ENCODE measurements at regions not wholly inside any gene's neighbourhood (a gene's known extent, or its start where the extent isn't known, plus 50 kb on each side); places are given as distances from the start of the nearest gene placed in this dataset.

DNA sequence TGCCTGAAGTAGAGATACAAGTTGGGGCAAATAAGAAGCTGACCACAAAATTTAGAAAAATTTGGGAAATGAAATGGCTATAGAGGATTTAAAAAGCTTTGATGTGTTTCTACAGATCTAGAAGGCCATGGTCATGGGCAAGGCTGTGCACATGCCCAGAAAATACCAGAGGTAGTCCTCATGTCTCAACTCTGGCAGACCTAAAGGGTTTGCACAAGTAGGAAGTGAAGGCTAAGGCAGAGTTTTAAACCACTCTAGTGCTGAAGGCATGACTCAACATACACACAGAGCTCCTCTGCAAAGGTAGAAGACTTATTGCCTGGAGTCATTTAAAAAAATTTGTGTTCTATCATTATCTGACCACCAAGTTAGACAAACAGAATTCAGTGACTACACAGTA, 364.6 kb downstream of the CCSER2 start:
- DNase-seq: no peak
- Mint-ChIP-seq H3K27ac (no peak overlapping the region), H3K27me3 (peaks cover 0 to 3% of the 10 kb centered on the region in 2 donors), H3K36me3 (no peaks in the 10 kb centered on the region), H3K4me3 (no peak overlapping the region), H3K4me1 (no peaks in the 10 kb centered on the region), H3K9me3 (peaks cover 4 to 10% (median 10%) of the 10 kb centered on the region in 3 donors)
- Histone ChIP-seq H3K36me3 (ENCODE audit: control insufficient read depth in 2 of 2, extremely low read depth in 1 of 2, insufficient read depth in 1 of 2, low read length in 1 of 2) (no peaks in the 10 kb centered on the region), H3K27ac (ENCODE audit: low read length) (no peak overlapping the region), H3K9me3 (no peaks in the 10 kb centered on the region), H3K4me1 (ENCODE audit: control insufficient read depth in 1 of 2, extremely low read depth in 1 of 2, insufficient read depth in 2 of 2, low read length in 2 of 2) (no peaks in the 10 kb centered on the region), H3K4me3 (ENCODE audit: control insufficient read depth in 1 of 2, extremely low read depth in 1 of 2, low read length in 1 of 2) (no peak overlapping the region), H3K27me3 (replicated peaks in 1 of 2; ENCODE audit: control insufficient read depth in 2 of 2, extremely low read depth in 1 of 2, insufficient read depth in 2 of 2, low read length in 1 of 2) (peaks cover 0 to 6% of the 10 kb centered on the region in 2 experiments)
- no peak for ATAC-seq (replicated peaks in 1 of 4)
- CTCF ChIA-PET: no interaction called here
- POLR2A ChIA-PET: interaction anchor here (0.6 kb wide), 2 partner anchors 28 to 72 kb away, joined by 3 to 5 read pairs; no protein-coding TSS in a partner anchor

DNA sequence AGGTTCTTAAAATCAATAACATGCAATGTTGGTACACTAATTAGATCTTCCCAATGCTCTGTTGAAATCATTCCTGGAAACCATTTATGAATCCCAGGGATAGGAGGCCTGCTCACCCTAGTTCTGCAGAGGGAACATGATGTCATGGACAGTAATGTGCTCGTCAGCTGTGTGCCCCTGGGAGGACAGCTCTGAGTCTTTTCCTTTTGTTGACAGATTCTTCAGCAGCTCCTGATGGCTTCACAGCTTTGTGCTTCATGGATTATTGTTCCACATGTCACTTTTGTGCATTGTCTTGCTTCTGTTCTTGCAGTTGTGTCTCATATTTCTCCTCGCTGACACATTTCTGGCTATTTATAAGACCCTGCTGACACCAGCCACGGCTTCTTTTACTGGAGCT, 367.5 kb downstream of the CCSER2 start:
- Histone ChIP-seq H3K4me3 (ENCODE audit: control insufficient read depth in 1 of 2, extremely low read depth in 1 of 2, low read length in 1 of 2) (no peak overlapping the region), H3K27ac (ENCODE audit: low read length) (no peak overlapping the region), H3K27me3 (replicated peaks in 1 of 2; ENCODE audit: control insufficient read depth in 2 of 2, extremely low read depth in 1 of 2, insufficient read depth in 2 of 2, low read length in 1 of 2) (peaks cover 0 to 6% of the 10 kb centered on the region in 2 experiments), H3K4me1 (ENCODE audit: control insufficient read depth in 1 of 2, extremely low read depth in 1 of 2, insufficient read depth in 2 of 2, low read length in 2 of 2) (no peaks in the 10 kb centered on the region), H3K36me3 (ENCODE audit: control insufficient read depth in 2 of 2, extremely low read depth in 1 of 2, insufficient read depth in 1 of 2, low read length in 1 of 2) (no peaks in the 10 kb centered on the region), H3K9me3 (no peaks in the 10 kb centered on the region)
- WGBS (ENCODE audit: insufficient coverage): 69% methylated on average over 3 of the region's 3 CpGs
- H3K27me3 Mint-ChIP-seq: peaks cover 2 to 3% of the 10 kb centered on the region in 2 donors
- H3K36me3 Mint-ChIP-seq: no peaks in the 10 kb centered on the region
- H3K9me3 Mint-ChIP-seq: peaks cover 4 to 10% (median 10%) of the 10 kb centered on the region in 3 donors
- POLR2A ChIA-PET: no interaction called here
- H3K4me3 Mint-ChIP-seq: no peak overlapping the region
- H3K4me1 Mint-ChIP-seq: no peaks in the 10 kb centered on the region
- H3K27ac Mint-ChIP-seq: no peak overlapping the region
- CTCF ChIA-PET: no interaction called here
- DNase-seq: no peak
- no peak for ATAC-seq (replicated peaks in 1 of 4)

DNA sequence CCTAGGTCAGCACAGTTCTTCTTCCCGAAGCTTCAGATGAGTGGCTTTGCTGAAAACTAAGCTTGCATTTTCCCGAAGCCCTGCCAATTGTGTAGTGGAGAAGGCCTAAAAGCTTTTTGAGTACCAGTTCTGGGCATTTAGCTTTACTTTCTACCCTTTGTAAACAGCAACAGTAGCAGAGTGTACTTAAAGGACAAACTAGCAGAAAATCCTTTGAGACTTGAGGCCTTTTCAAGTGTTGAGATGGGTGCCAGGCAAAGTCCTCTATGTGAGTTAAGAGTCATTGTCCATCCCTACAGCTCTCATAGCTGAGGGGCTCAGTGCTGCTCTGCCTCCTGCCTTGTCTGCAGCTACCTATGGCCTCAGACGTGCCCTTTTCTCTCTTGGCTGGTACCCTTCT, 368.2 kb downstream of the CCSER2 start:
- WGBS (ENCODE audit: insufficient coverage): 83% methylated on average over 3 of the region's 3 CpGs
- Mint-ChIP-seq H3K27me3 (peaks cover 3 to 10% of the 10 kb centered on the region in 2 donors), H3K4me3 (no peak overlapping the region), H3K36me3 (no peaks in the 10 kb centered on the region), H3K9me3 (peaks cover 4 to 10% (median 10%) of the 10 kb centered on the region in 3 donors), H3K4me1 (no peaks in the 10 kb centered on the region), H3K27ac (no peak overlapping the region)
- no peaks in the 10 kb centered on the region for H3K36me3 ChIP-seq (ENCODE audit: control insufficient read depth in 2 of 2, extremely low read depth in 1 of 2, insufficient read depth in 1 of 2, low read length in 1 of 2)
- POLR2A ChIA-PET: no interaction called here
- DNase-seq (no peak), ATAC-seq (replicated peaks in 1 of 4) (no peak)
- H3K4me3 ChIP-seq (ENCODE audit: control insufficient read depth in 1 of 2, extremely low read depth in 1 of 2, low read length in 1 of 2): no peak overlapping the region
- no peaks in the 10 kb centered on the region for H3K4me1 ChIP-seq (ENCODE audit: control insufficient read depth in 1 of 2, extremely low read depth in 1 of 2, insufficient read depth in 2 of 2, low read length in 2 of 2)
- H3K9me3 ChIP-seq: no peaks in the 10 kb centered on the region
- peaks cover 0 to 10% of the 10 kb centered on the region in 2 experiments for H3K27me3 ChIP-seq (replicated peaks in 1 of 2; ENCODE audit: control insufficient read depth in 2 of 2, extremely low read depth in 1 of 2, insufficient read depth in 2 of 2, low read length in 1 of 2)
- H3K27ac ChIP-seq (ENCODE audit: low read length): no peak overlapping the region
- CTCF ChIA-PET: no interaction called here

DNA sequence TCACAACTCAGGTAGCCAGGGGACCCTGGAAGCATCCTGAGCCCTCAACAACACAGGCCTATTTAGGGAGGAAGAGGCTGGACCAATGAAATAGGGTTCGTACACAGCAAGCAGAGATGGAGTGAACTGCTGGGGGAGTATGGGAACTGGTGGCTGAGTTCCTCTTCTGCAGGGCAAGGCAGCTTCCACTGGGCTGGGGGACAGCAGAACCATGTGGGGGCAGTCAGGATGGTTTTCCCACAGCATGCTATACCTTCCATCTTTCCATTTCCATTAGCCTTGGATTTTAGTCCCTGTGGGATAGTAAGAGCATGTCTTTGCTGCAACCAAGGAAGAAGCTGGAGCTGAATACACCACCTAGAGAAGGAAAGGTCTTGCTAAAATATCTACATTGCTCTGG, 370.6 kb downstream of the CCSER2 start:
- WGBS (ENCODE audit: insufficient coverage): 83% methylated on average over 1 of the region's 1 CpG
- H3K4me1 ChIP-seq (ENCODE audit: control insufficient read depth in 1 of 2, extremely low read depth in 1 of 2, insufficient read depth in 2 of 2, low read length in 2 of 2): no peaks in the 10 kb centered on the region
- no peaks in the 10 kb centered on the region for H3K36me3 Mint-ChIP-seq

DNA sequence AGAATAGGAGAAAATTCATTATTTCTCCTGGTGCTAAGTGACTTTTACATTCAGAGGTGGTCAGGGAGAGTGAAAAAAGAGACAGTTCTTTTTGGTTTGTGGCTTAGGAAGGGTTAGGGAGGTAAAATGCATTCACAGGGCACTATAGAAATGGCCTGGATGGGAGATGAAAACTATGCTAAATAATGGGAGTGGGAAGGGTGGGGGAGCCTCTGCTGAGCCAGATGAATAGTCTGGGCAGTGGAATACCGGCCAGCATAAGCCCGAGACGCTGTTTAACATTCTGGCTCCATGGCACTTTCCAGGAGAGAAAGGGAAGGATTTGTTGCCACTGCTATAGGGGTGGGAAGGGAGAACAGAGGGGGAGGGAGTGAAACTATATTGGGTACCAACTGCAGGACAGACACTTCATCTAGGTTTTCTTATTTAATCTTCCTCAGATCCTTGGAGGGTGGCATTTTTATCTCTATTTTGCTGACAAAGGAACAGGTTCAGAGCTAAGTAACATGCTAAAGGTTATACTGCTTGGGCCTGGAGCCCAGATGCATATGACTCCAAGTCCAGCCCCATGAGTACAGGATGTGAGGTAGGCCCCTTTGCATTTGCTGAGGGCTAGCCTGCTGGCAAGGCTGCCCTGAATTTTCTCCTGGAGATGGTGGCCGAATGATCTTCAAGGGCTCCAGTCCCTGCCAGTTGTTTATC, 372.4 kb downstream of the CCSER2 start:
- peaks cover 0 to 16% of the 10 kb centered on the region in 2 experiments for H3K27me3 ChIP-seq (replicated peaks in 1 of 2; ENCODE audit: control insufficient read depth in 2 of 2, extremely low read depth in 1 of 2, insufficient read depth in 2 of 2, low read length in 1 of 2)
- Mint-ChIP-seq H3K36me3 (no peaks in the 10 kb centered on the region), H3K27me3 (peaks cover 3 to 11% of the 10 kb centered on the region in 2 donors), H3K4me1 (no peaks in the 10 kb centered on the region), H3K27ac (no peak overlapping the region), H3K4me3 (no peak overlapping the region), H3K9me3 (no peaks in the 10 kb centered on the region)
- ChIA-PET CTCF (no interaction called here), POLR2A (no interaction called here)
- H3K27ac ChIP-seq (ENCODE audit: low read length): no peak overlapping the region
- 65% methylated on average over 3 of the region's 4 CpGs for WGBS (ENCODE audit: insufficient coverage)
- no peak for DNase-seq
- ATAC-seq (replicated peaks in 1 of 4): no peak
- no peak overlapping the region for H3K4me3 ChIP-seq (ENCODE audit: control insufficient read depth in 1 of 2, extremely low read depth in 1 of 2, low read length in 1 of 2)
- H3K4me1 ChIP-seq (ENCODE audit: control insufficient read depth in 1 of 2, extremely low read depth in 1 of 2, insufficient read depth in 2 of 2, low read length in 2 of 2): no peaks in the 10 kb centered on the region
- H3K9me3 ChIP-seq: no peaks in the 10 kb centered on the region
- H3K36me3 ChIP-seq (ENCODE audit: control insufficient read depth in 2 of 2, extremely low read depth in 1 of 2, insufficient read depth in 1 of 2, low read length in 1 of 2): no peaks in the 10 kb centered on the region

More for the DNA sequence above, 370.6 kb downstream of the CCSER2 start:
- H3K4me1 Mint-ChIP-seq: no peaks in the 10 kb centered on the region
- Histone ChIP-seq H3K9me3 (no peaks in the 10 kb centered on the region), H3K27me3 (replicated peaks in 1 of 2; ENCODE audit: control insufficient read depth in 2 of 2, extremely low read depth in 1 of 2, insufficient read depth in 2 of 2, low read length in 1 of 2) (peaks cover 0 to 16% of the 10 kb centered on the region in 2 experiments), H3K36me3 (ENCODE audit: control insufficient read depth in 2 of 2, extremely low read depth in 1 of 2, insufficient read depth in 1 of 2, low read length in 1 of 2) (no peaks in the 10 kb centered on the region), H3K27ac (ENCODE audit: low read length) (no peak overlapping the region), H3K4me3 (ENCODE audit: control insufficient read depth in 1 of 2, extremely low read depth in 1 of 2, low read length in 1 of 2) (no peak overlapping the region)
- DNase-seq (no peak), ATAC-seq (replicated peaks in 1 of 4) (no peak)
- CTCF ChIA-PET: no interaction called here
- H3K27ac Mint-ChIP-seq: no peak overlapping the region
- H3K9me3 Mint-ChIP-seq: no peaks in the 10 kb centered on the region
- POLR2A ChIA-PET: no interaction called here
- H3K4me3 Mint-ChIP-seq: no peak overlapping the region
- H3K27me3 Mint-ChIP-seq: peaks cover 3 to 11% of the 10 kb centered on the region in 2 donors

DNA sequence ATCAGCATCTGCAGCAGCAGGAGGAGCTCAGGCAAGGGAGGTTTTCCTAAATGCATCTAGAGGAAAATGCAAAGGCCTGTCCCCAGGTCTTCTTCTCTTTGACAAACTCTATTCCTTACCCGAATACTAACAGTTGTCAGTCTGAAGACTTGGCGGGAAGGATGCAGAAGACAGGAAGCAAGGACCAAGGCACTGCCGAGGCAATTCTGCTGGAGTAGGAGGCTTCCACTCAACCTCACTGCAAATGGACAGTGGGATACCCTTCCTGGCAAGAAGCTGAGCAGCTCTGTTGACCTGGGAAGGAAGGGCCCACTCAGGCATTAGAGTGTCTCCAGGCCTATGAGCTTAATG, 373.0 kb downstream of the CCSER2 start:
- Mint-ChIP-seq H3K4me3 (no peak overlapping the region), H3K27me3 (peaks cover 3 to 15% of the 10 kb centered on the region in 2 donors), H3K9me3 (no peaks in the 10 kb centered on the region), H3K27ac (no peak overlapping the region), H3K36me3 (no peaks in the 10 kb centered on the region), H3K4me1 (no peaks in the 10 kb centered on the region)
- Histone ChIP-seq H3K9me3 (no peaks in the 10 kb centered on the region), H3K4me3 (ENCODE audit: control insufficient read depth in 1 of 2, extremely low read depth in 1 of 2, low read length in 1 of 2) (no peak overlapping the region), H3K27me3 (replicated peaks in 1 of 2; ENCODE audit: control insufficient read depth in 2 of 2, extremely low read depth in 1 of 2, insufficient read depth in 2 of 2, low read length in 1 of 2) (peaks cover 0 to 13% of the 10 kb centered on the region in 2 experiments), H3K4me1 (ENCODE audit: control insufficient read depth in 1 of 2, extremely low read depth in 1 of 2, insufficient read depth in 2 of 2, low read length in 2 of 2) (no peaks in the 10 kb centered on the region), H3K36me3 (ENCODE audit: control insufficient read depth in 2 of 2, extremely low read depth in 1 of 2, insufficient read depth in 1 of 2, low read length in 1 of 2) (no peaks in the 10 kb centered on the region), H3K27ac (ENCODE audit: low read length) (no peak overlapping the region)
- ATAC-seq (replicated peaks in 1 of 4) (no peak), DNase-seq (no peak)
- WGBS (ENCODE audit: insufficient coverage): no CpG with 5 or more reads among the region's 3 CpGs
- ChIA-PET POLR2A (no interaction called here), CTCF (no interaction called here)

DNA sequence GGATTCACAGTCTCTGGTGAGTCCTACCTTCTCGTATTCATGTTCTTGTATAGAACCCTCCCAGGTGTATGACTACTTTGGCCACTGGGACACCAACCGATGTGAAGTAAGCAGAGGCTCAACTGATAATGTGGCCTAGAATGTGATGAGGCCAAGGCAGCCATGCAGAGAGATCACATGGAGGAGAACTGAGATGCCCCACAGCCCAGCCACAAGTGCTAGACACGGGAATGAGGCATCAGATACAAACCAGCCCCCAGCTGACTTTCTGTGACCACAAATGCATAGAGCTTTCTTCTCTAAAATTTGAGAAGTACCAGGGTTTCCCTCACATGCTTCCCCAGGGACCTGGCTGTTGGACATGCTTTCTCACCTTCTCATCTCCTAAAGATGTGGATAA, 375.7 kb downstream of the CCSER2 start:
- Mint-ChIP-seq H3K27ac (no peak overlapping the region), H3K4me1 (no peaks in the 10 kb centered on the region), H3K27me3 (peaks cover 1 to 16% of the 10 kb centered on the region in 2 donors), H3K9me3 (no peaks in the 10 kb centered on the region), H3K4me3 (no peak overlapping the region), H3K36me3 (no peaks in the 10 kb centered on the region)
- POLR2A ChIA-PET: no interaction called here
- DNase-seq (no peak), ATAC-seq (replicated peaks in 1 of 4) (no peak)
- H3K4me3 ChIP-seq (ENCODE audit: control insufficient read depth in 1 of 2, extremely low read depth in 1 of 2, low read length in 1 of 2): no peak overlapping the region
- no peaks in the 10 kb centered on the region for H3K9me3 ChIP-seq
- no peaks in the 10 kb centered on the region for H3K36me3 ChIP-seq (ENCODE audit: control insufficient read depth in 2 of 2, extremely low read depth in 1 of 2, insufficient read depth in 1 of 2, low read length in 1 of 2)
- peaks cover 0 to 10% of the 10 kb centered on the region in 2 experiments for H3K27me3 ChIP-seq (replicated peaks in 1 of 2; ENCODE audit: control insufficient read depth in 2 of 2, extremely low read depth in 1 of 2, insufficient read depth in 2 of 2, low read length in 1 of 2)
- WGBS (ENCODE audit: insufficient coverage): 0% methylated on average over 1 of the region's 3 CpGs
- no peak overlapping the region for H3K27ac ChIP-seq (ENCODE audit: low read length)
- CTCF ChIA-PET: no interaction called here
- no peaks in the 10 kb centered on the region for H3K4me1 ChIP-seq (ENCODE audit: control insufficient read depth in 1 of 2, extremely low read depth in 1 of 2, insufficient read depth in 2 of 2, low read length in 2 of 2)
